HepG2 (cell line): ENCODE measurements at regions not wholly inside any gene's neighbourhood (a gene's known extent, or its start where the extent isn't known, plus 50 kb on each side); places are given as distances from the start of the nearest gene placed in this dataset.

ENCODE experiments used
- ATAC-seq: fragments of 200-7000 bp; cut with Tn5 transposase; 3 replicates; pipeline ENCODE4 v1.9.1; 2020; ENCODE audit warnings: mild to moderate bottlenecking, moderate library complexity
- BruUV-seq: library from RNA; stranded (reverse); fragments of 400-500 nt; replicated peaks from 2 replicates; lab custom pipeline; 2021; lab: Mats Ljungman, UMichigan
- CTCF ChIA-PET: fragments of 300-600 bp; formaldehyde crosslinking; extraction: SDS; loops from one replicate; lab custom pipeline; 2021; ENCODE audit warnings: low total read pairs, inconsistent platforms, low intra/inter-chr PET ratio; lab: Yijun Ruan, JAX
- POLR2A ChIA-PET: fragments of 350-600 bp; sonication (Branson Sonifier 250); formaldehyde crosslinking; loops from one replicate; lab custom pipeline; 2020; ENCODE audit warnings: antibody characterized with exemption, inconsistent platforms; lab: Yijun Ruan, JAX
- DNase-seq: peaks from one replicate; pipeline ENCODE4 v3.0.0-alpha.2; 2015; ENCODE audit warnings: low spot score
- FAIRE-seq: peaks from 3 replicates; lab custom pipeline; 2011; peaks lifted over from hg19 to GRCh38; lab: Jason Lieb, UNC
- H2AFZ ChIP-seq: one replicate; pipeline ENCODE4 v1.6.1; 2011; ENCODE audit warnings: low read length, inconsistent platforms
- H3K27ac ChIP-seq: fragments of 300-600 bp; 3 replicates; pipeline ENCODE4 v1.8.0; 2011; ENCODE audit warnings: mixed run types, mild to moderate bottlenecking, mixed read lengths, low read length, inconsistent platforms; ENCODE audit not compliant: insufficient read depth; ENCODE audit errors: extremely low read length
- H3K27me3 ChIP-seq, 2 experiments: fragments of 200-600 bp in 1 of 2; 2 replicates in 1 of 2; 3 replicates in 1 of 2; pipeline versions ENCODE4 v1.6.0 to v1.8.0; 2011; ENCODE audit warnings: low read length in 2 of 2, mild to moderate bottlenecking in 2 of 2, moderate library complexity in 2 of 2, inconsistent platforms in 1 of 2; ENCODE audit not compliant: insufficient read depth in 2 of 2, control insufficient read depth in 1 of 2
- H3K36me3 ChIP-seq, 2 experiments: fragments of 200-600 bp in 1 of 2; replicated peaks in 1 of 2; 2 replicates in 1 of 2; 3 replicates in 1 of 2; pipeline versions ENCODE4 v1.5.1 to v1.8.0; 2011; ENCODE audit warnings: low read length in 2 of 2, inconsistent platforms in 1 of 2; ENCODE audit not compliant: insufficient read depth in 2 of 2, control insufficient read depth in 1 of 2
- H3K4me1 ChIP-seq: 2 replicates; pipeline ENCODE4 v1.5.1; 2012; ENCODE audit warnings: low read length, inconsistent platforms; ENCODE audit not compliant: insufficient read depth
- H3K4me2 ChIP-seq: 2 replicates; pipeline ENCODE4 v1.6.0; 2011; ENCODE audit warnings: low read depth, low read length, inconsistent platforms
- H3K4me3 ChIP-seq, 3 experiments: fragments of 200-600 bp in 1 of 3; sonication (generic), shearing (Covaris generic) in 1 of 3; replicated peaks in 1 of 3; 2 replicates each; pipeline ENCODE4 v1.5.1; 2011 to 2016; ENCODE audit warnings: low read length in 3 of 3, inconsistent platforms in 2 of 3, low read depth in 2 of 3, mild to moderate bottlenecking in 2 of 3, control low read depth in 1 of 3, mixed read lengths in 1 of 3; ENCODE audit not compliant: insufficient read depth in 1 of 3
- H3K79me2 ChIP-seq: one replicate; pipeline ENCODE4 v1.6.1; 2011; ENCODE audit warnings: low read length, inconsistent platforms; ENCODE audit not compliant: insufficient read depth
- H3K9ac ChIP-seq: 2 replicates; pipeline ENCODE4 v1.6.0; 2011; ENCODE audit warnings: mild to moderate bottlenecking, low read depth, low read length, inconsistent platforms; ENCODE audit not compliant: insufficient read depth
- H3K9me3 ChIP-seq: 2 replicates; pipeline ENCODE4 v1.5.1; 2012; ENCODE audit warnings: mild to moderate bottlenecking, low read length
- H4K20me1 ChIP-seq: 2 replicates; pipeline ENCODE4 v1.6.0; 2011; ENCODE audit warnings: inconsistent platforms, mild to moderate bottlenecking, low read length, moderate library complexity; ENCODE audit not compliant: insufficient read depth
- ELF1 ChIP-seq: sonication (generic); formaldehyde crosslinking; IDR thresholded peaks from 2 replicates; pipeline ENCODE4 v1.4.0; 2020; ENCODE audit warnings: missing genetic modification reagents
- HNRNPUL1 ChIP-seq: fragments of 200-400 bp; formaldehyde crosslinking; IDR thresholded peaks from 2 replicates; pipeline ENCODE4 v1.6.1; 2017; ENCODE audit warnings: low read depth, mild to moderate bottlenecking, low read length, moderate library complexity
- KLF6 ChIP-seq: IDR thresholded peaks from 2 replicates; pipeline ENCODE4 v1.8.0; 2016; ENCODE audit warnings: missing biosample characterization, missing genetic modification reagents
- MEIS2 ChIP-seq: sonication (generic); formaldehyde crosslinking; IDR thresholded peaks from 2 replicates; pipeline ENCODE4 v1.9.0; 2021; ENCODE audit warnings: mild to moderate bottlenecking, missing genetic modification reagents
- NCOA5 ChIP-seq: sonication (generic); formaldehyde crosslinking; IDR thresholded peaks from 2 replicates; pipeline ENCODE4 v1.4.0; 2020; ENCODE audit warnings: missing genetic modification reagents
- PRDM10 ChIP-seq: sonication (generic); formaldehyde crosslinking; IDR thresholded peaks from 2 replicates; pipeline ENCODE4 v1.4.0; 2020; ENCODE audit warnings: low read depth, missing genetic modification reagents
- RFX3 ChIP-seq: IDR thresholded peaks from 2 replicates; pipeline ENCODE4 v1.6.1; 2016; ENCODE audit warnings: missing biosample characterization, missing genetic modification reagents
- ZBTB34 ChIP-seq: sonication (generic); formaldehyde crosslinking; IDR thresholded peaks from 2 replicates; pipeline ENCODE4 v1.8.0; 2022; ENCODE audit warnings: mild to moderate bottlenecking, missing genetic modification reagents
- ZFY ChIP-seq: sonication (generic); formaldehyde crosslinking; IDR thresholded peaks from 2 replicates; pipeline ENCODE4 v1.4.0; 2020; ENCODE audit warnings: missing genetic modification reagents
- ZNF180 ChIP-seq: sonication (generic); formaldehyde crosslinking; IDR thresholded peaks from 2 replicates; pipeline ENCODE4 v1.4.0; 2020; ENCODE audit warnings: low read depth, missing genetic modification reagents, borderline replicate concordance
- ZNF343 ChIP-seq: sonication (generic); formaldehyde crosslinking; IDR thresholded peaks from 2 replicates; pipeline ENCODE4 v1.4.0; 2020; ENCODE audit warnings: mild to moderate bottlenecking, missing genetic modification reagents
- ZNF431 ChIP-seq: sonication (generic); formaldehyde crosslinking; IDR thresholded peaks from 2 replicates; pipeline ENCODE4 v1.9.0; 2022; ENCODE audit warnings: missing genetic modification reagents, low read depth, mild to moderate bottlenecking, borderline replicate concordance
- ZNF646 ChIP-seq: sonication (generic); formaldehyde crosslinking; IDR thresholded peaks from 2 replicates; pipeline ENCODE4 v1.9.0; 2021; ENCODE audit warnings: mild to moderate bottlenecking, missing genetic modification reagents
- ZNF709 ChIP-seq: sonication (generic); formaldehyde crosslinking; IDR thresholded peaks from 2 replicates; pipeline ENCODE4 v1.5.0; 2020; ENCODE audit warnings: mild to moderate bottlenecking, missing genetic modification reagents
- ZNF772 ChIP-seq: sonication (generic); formaldehyde crosslinking; IDR thresholded peaks from 2 replicates; pipeline ENCODE4 v1.5.0; 2020; ENCODE audit warnings: mild to moderate bottlenecking, missing genetic modification reagents
- ZNF878 ChIP-seq: sonication (generic); formaldehyde crosslinking; IDR thresholded peaks from 2 replicates; pipeline ENCODE4 v1.8.1; 2023; ENCODE audit warnings: mild to moderate bottlenecking, missing genetic modification reagents, moderate library complexity
- WGBS: methylation state at CpG from one replicate; pipeline ENCODE4 v1.1.6; 2017; ENCODE audit warnings: low lambda C conversion rate; 5-methylcytosine and 5-hydroxymethylcytosine counted together
- in situ Hi-C: cut with HindIII; loops from 2 replicates; pipeline ENCODE4 v1.10.0; 2017; ENCODE audit warnings: low pct_unique_long_range_greater_than_20kb; ENCODE audit not compliant: extremely low pct_ligation_motif_present
- intact Hi-C: fragments of 100-400 bp; cut with micrococcal nuclease; formaldehyde crosslinking; loops from one replicate; pipeline ENCODE4 v1.10.0; 2022; ENCODE audit not compliant: unreplicated experiment

- no peaks in the 10 kb centered on the region for H3K9me3 ChIP-seq
- no TSS peak for BruUV-seq
- in situ Hi-C loops (no loop called here), intact Hi-C loops (no loop called here)
- ATAC-seq (no peak), DNase-seq (no peak), FAIRE-seq (no peak)
- H3K4me3 ChIP-seq = no peak overlapping the region
- H3K4me2 ChIP-seq = no peak overlapping the region
- no peaks in the 10 kb centered on the region for H3K4me1 ChIP-seq
- no peaks in the 10 kb centered on the region for H3K36me3 ChIP-seq
- H3K79me2 ChIP-seq = no peaks in the 10 kb centered on the region
- H3K9ac ChIP-seq = no peak overlapping the region
- ChIA-PET CTCF (no interaction called here), POLR2A (no interaction called here)
- no peaks in the 10 kb centered on the region for H3K27me3 ChIP-seq
- no peak overlapping the region for H3K27ac ChIP-seq
- H2AFZ ChIP-seq = no peak overlapping the region
- no peaks in the 10 kb centered on the region for H4K20me1 ChIP-seq
- 16% methylated on average over 3 of the region's 3 CpGs for WGBS
- no peak for TF ChIP-seq NCOA5 (CRISPR knock-in tag)
- no peak for TF ChIP-seq PRDM10 (CRISPR knock-in tag)
- no peak for TF ChIP-seq ZNF431 (CRISPR knock-in tag)
- TF ChIP-seq ZNF343 (CRISPR knock-in tag) = no peak
- TF ChIP-seq ELF1 = no peak
- TF ChIP-seq MEIS2 (CRISPR knock-in tag) = no peak
- TF ChIP-seq ZFY (CRISPR knock-in tag) = no peak
- no peak for TF ChIP-seq ZBTB34 (CRISPR knock-in tag)
- TF ChIP-seq ZNF878 (CRISPR knock-in tag) = no peak
- TF ChIP-seq ZNF709 (CRISPR knock-in tag) = no peak
- TF ChIP-seq ZNF772 (CRISPR knock-in tag) = no peak
- TF ChIP-seq HNRNPUL1 = no peak
- TF ChIP-seq ZNF646 = no peak
- no peak for TF ChIP-seq RFX3
- TF ChIP-seq KLF6 (CRISPR knock-in tag) = no peak
- TF ChIP-seq ZNF180 (CRISPR knock-in tag) = no peak
Measured at GRCh38 chr6:71678091-71678490, 208.3 kb upstream of the RIMS1 start.
